Stimulated activated CD8-positive, alpha-beta memory T cell treated with anti-CD3 and anti-CD28 coated beads, Interleukin-2, amount 100 ng/mL, for 48 hours (primary cell): ENCODE measurements at regions not wholly inside any gene's neighbourhood (a gene's known extent, or its start where the extent isn't known, plus 50 kb on each side); places are given as distances from the start of the nearest gene placed in this dataset.

Source experiments
- DNase-seq, 2 donors: peaks; one replicate each; pipeline ENCODE4 v3.0.0-alpha.2; 2020; ENCODE audit warnings: low read depth in 2 of 2

GRCh38 chr14:61893371-61893940, 131.2 kb downstream of the SNAPC1 start:
- DNase-seq: no peak

GRCh38 chr14:61894452-61895077, 132.3 kb downstream of the SNAPC1 start:
- peak; percentile 37 to 41 for DNase-seq

- DNase-seq: no peak
Measured at GRCh38 chr14:61897300-61897699, 135.1 kb downstream of the SNAPC1 start.

- no peak for DNase-seq
Measured at GRCh38 chr14:61898568-61898967, 136.3 kb downstream of the SNAPC1 start.

GRCh38 chr14:61899497-61899896, 137.3 kb downstream of the SNAPC1 start:
- no peak for DNase-seq

GRCh38 chr14:61904946-61905345, 142.7 kb downstream of the SNAPC1 start:
- no peak for DNase-seq

- no peak for DNase-seq
Measured at GRCh38 chr14:61911574-61911973, 149.4 kb downstream of the SNAPC1 start.

GRCh38 chr14:61918998-61919397, 156.8 kb downstream of the SNAPC1 start:
- DNase-seq: no peak

GRCh38 chr14:61923348-61923747, 161.1 kb downstream of the SNAPC1 start:
- DNase-seq: no peak

GRCh38 chr14:61925043-61925442, 162.8 kb downstream of the SNAPC1 start:
- no peak for DNase-seq

GRCh38 chr14:61925732-61926435, 163.7 kb downstream of the SNAPC1 start:
- DNase-seq: no peak

GRCh38 chr14:61927060-61927459, 164.8 kb downstream of the SNAPC1 start:
- no peak for DNase-seq

GRCh38 chr14:61927520-61927919, 165.3 kb downstream of the SNAPC1 start:
- no peak for DNase-seq

GRCh38 chr14:61928300-61928699, 166.1 kb downstream of the SNAPC1 start:
- no peak for DNase-seq

- DNase-seq: no peak
Measured at GRCh38 chr14:61928701-61929100, 166.5 kb downstream of the SNAPC1 start.

- no peak for DNase-seq
Measured at GRCh38 chr14:61929651-61930050, 167.4 kb downstream of the SNAPC1 start.

GRCh38 chr14:61930101-61930857, 168.1 kb downstream of the SNAPC1 start:
- DNase-seq: no peak

- DNase-seq: no peak
Measured at GRCh38 chr14:61932974-61933373, 170.8 kb downstream of the SNAPC1 start.

- no peak for DNase-seq
Measured at GRCh38 chr14:61934385-61934784, 172.2 kb downstream of the SNAPC1 start.

- DNase-seq: no peak
Measured at GRCh38 chr14:61939776-61940175, 177.6 kb downstream of the SNAPC1 start.

GRCh38 chr14:61940666-61941420, 178.6 kb downstream of the SNAPC1 start:
- DNase-seq: no peak
